Ishikawa (cell line): ENCODE measurements at regions not wholly inside any gene's neighbourhood (a gene's known extent, or its start where the extent isn't known, plus 50 kb on each side); places are given as distances from the start of the nearest gene placed in this dataset.

Experiments
- EP300 ChIP-seq: IDR thresholded peaks from 2 replicates; pipeline ENCODE4 v1.6.1; 2012; ENCODE audit warnings: borderline replicate concordance
- REST ChIP-seq: IDR thresholded peaks from 2 replicates; pipeline ENCODE4 v1.6.1; 2012; ENCODE audit warnings: low read depth, mild to moderate bottlenecking
- TAF1 ChIP-seq: IDR thresholded peaks from 2 replicates; pipeline ENCODE4 v1.6.1; 2012; ENCODE audit warnings: low read depth, mild to moderate bottlenecking
- TCF12 ChIP-seq: IDR thresholded peaks from 2 replicates; pipeline ENCODE4 v1.6.1; 2012; ENCODE audit warnings: low read depth
- YY1 ChIP-seq: IDR thresholded peaks from 2 replicates; pipeline ENCODE4 v1.6.1; 2012; ENCODE audit warnings: low read depth

- TF ChIP-seq REST, result no peak
- TF ChIP-seq YY1, result no peak
- no peak for TF ChIP-seq TCF12
- no peak for TF ChIP-seq EP300
- no peak for TF ChIP-seq TAF1
Observed at GRCh38 chr10:2861632-2862210, 205.6 kb upstream of the PFKP start.
